Epithelial cell of proximal tubule (primary cell): ENCODE measurements at regions not wholly inside any gene's neighbourhood (a gene's known extent, or its start where the extent isn't known, plus 50 kb on each side); places are given as distances from the start of the nearest gene placed in this dataset.
"Not testable (repeated sequence)": the region's sequence is repeated elsewhere in the genome, so short reads cannot be mapped to it uniquely, and the experiment has no call there.

Experiments used
- DNase-seq: peaks from one replicate; pipeline ENCODE4 v3.0.0-alpha.2; 2011; ENCODE audit warnings: low read depth
- H3K4me3 ChIP-seq: 2 replicates; pipeline ENCODE4 v1.5.1; 2011; ENCODE audit warnings: low read depth, mild to moderate bottlenecking, low read length
- CTCF ChIP-seq: conservative IDR thresholded peaks from 2 replicates; pipeline ENCODE4 v1.5.1; 2012; ENCODE audit warnings: low read depth, mild to moderate bottlenecking, low read length

GRCh38 chr12:131287015-131287937, 333.6 kb downstream of the ADGRD1 start:
- no peak for DNase-seq

GRCh38 chr12:131287938-131288764, 334.4 kb downstream of the ADGRD1 start:
- H3K4me3 ChIP-seq, result no peak overlapping the region
- DNase-seq, result no peak
- TF ChIP-seq CTCF, result no peak

More at GRCh38 chr12:131287015-131287937, 333.6 kb downstream of the ADGRD1 start:
- no peak overlapping the region for H3K4me3 ChIP-seq
- TF ChIP-seq CTCF, result no peak

GRCh38 chr12:131288765-131289695, 335.3 kb downstream of the ADGRD1 start:
- DNase-seq, H3K4me3 ChIP-seq: not testable (repeated sequence)

GRCh38 chr12:131289807-131290206, 336.1 kb downstream of the ADGRD1 start:
- not testable (repeated sequence) for H3K4me3 ChIP-seq, DNase-seq

GRCh38 chr12:131290255-131290959, 336.7 kb downstream of the ADGRD1 start:
- H3K4me3 ChIP-seq, result no peak overlapping the region
- no peak for TF ChIP-seq CTCF

GRCh38 chr12:131293071-131294015, 339.6 kb downstream of the ADGRD1 start:
- H3K4me3 ChIP-seq, DNase-seq: not testable (repeated sequence)

More at GRCh38 chr12:131290255-131290959, 336.7 kb downstream of the ADGRD1 start:
- DNase-seq, result no peak

- H3K4me3 ChIP-seq, DNase-seq: not testable (repeated sequence)
Observed at GRCh38 chr12:131294716-131295115, 341.0 kb downstream of the ADGRD1 start.

GRCh38 chr12:131295117-131295516, 341.4 kb downstream of the ADGRD1 start:
- not testable (repeated sequence) for H3K4me3 ChIP-seq, DNase-seq

- H3K4me3 ChIP-seq, DNase-seq: not testable (repeated sequence)
Observed at GRCh38 chr12:131295559-131295958, 341.9 kb downstream of the ADGRD1 start.

- DNase-seq, H3K4me3 ChIP-seq: not testable (repeated sequence)
Observed at GRCh38 chr12:131296136-131296535, 342.4 kb downstream of the ADGRD1 start.

GRCh38 chr12:131296651-131297050, 342.9 kb downstream of the ADGRD1 start:
- not testable (repeated sequence) for DNase-seq, H3K4me3 ChIP-seq

GRCh38 chr12:131298526-131299369, 345.0 kb downstream of the ADGRD1 start:
- DNase-seq, H3K4me3 ChIP-seq: not testable (repeated sequence)
